ENCODE measurements at regions not wholly inside any gene's neighbourhood (a gene's known extent, or its start where the extent isn't known, plus 50 kb on each side); places are given as distances from the start of the nearest gene placed in this dataset.

DNA sequence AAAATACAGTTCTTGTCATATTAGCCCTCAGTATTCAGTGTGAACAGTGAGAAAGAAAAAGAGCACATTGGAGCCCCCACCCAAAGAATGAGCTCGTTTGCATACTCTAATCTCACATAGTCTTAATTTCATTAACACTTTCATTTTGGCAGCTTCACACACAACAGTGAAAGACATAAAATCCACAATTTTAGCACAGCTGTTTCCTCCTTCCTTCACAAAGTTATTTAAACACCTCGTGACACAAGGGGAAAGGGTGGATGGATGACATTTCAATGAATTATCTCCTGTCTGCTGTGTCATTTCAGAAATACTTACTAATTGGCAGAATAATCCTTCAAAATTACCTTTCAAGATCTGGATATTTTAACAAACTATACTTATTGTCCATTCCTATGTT is 299.3 kb downstream of the KCNJ2 start:
- TF ChIP-seq, protein P1, sequence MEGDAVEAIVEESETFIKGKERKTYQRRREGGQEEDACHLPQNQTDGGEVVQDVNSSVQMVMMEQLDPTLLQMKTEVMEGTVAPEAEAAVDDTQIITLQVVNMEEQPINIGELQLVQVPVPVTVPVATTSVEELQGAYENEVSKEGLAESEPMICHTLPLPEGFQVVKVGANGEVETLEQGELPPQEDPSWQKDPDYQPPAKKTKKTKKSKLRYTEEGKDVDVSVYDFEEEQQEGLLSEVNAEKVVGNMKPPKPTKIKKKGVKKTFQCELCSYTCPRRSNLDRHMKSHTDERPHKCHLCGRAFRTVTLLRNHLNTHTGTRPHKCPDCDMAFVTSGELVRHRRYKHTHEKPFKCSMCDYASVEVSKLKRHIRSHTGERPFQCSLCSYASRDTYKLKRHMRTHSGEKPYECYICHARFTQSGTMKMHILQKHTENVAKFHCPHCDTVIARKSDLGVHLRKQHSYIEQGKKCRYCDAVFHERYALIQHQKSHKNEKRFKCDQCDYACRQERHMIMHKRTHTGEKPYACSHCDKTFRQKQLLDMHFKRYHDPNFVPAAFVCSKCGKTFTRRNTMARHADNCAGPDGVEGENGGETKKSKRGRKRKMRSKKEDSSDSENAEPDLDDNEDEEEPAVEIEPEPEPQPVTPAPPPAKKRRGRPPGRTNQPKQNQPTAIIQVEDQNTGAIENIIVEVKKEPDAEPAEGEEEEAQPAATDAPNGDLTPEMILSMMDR (conservative IDR thresholded peaks at IDR 0.05): no peak
- no peak for TF ChIP-seq ZFX (IDR thresholded peaks at IDR 0.05)
